Endothelial cell of umbilical vein (primary cell): ENCODE measurements at regions not wholly inside any gene's neighbourhood (a gene's known extent, or its start where the extent isn't known, plus 50 kb on each side); places are given as distances from the start of the nearest gene placed in this dataset.

Experiments used
- BruUV-seq: library from RNA; stranded (reverse); fragments of 400-500 nt; replicated peaks from 2 replicates; lab custom pipeline; 2021; lab: Mats Ljungman, UMichigan
- CTCF ChIA-PET: fragments of 300-600, 350-600 bp; sonication (Branson Sonifier 250); formaldehyde crosslinking; loops from one replicate; lab custom pipeline; 2021; ENCODE audit warnings: antibody characterized with exemption, inconsistent platforms; lab: Charles Lee
- POLR2A ChIA-PET: fragments of 300-600, 350-600 bp; sonication (Branson Sonifier 250); formaldehyde crosslinking; loops from one replicate; lab custom pipeline; 2021; ENCODE audit warnings: antibody characterized with exemption, inconsistent platforms; lab: Charles Lee
- DNase-seq: peaks from one replicate; pipeline ENCODE4 v3.0.0-alpha.2; 2011; ENCODE audit warnings: low read depth, low spot score
- FAIRE-seq: peaks from 2 replicates; lab custom pipeline; 2011; peaks lifted over from hg19 to GRCh38; lab: Jason Lieb, UNC
- H2AFZ ChIP-seq: 2 replicates; pipeline ENCODE4 v1.6.0; 2012; ENCODE audit warnings: low read depth, low read length, control low read depth, inconsistent platforms
- H3K27ac ChIP-seq: 2 replicates; pipeline ENCODE4 v1.5.1; 2011; ENCODE audit warnings: low read depth, mild to moderate bottlenecking, control low read depth, low read length, moderate library complexity; ENCODE audit not compliant: insufficient read depth
- H3K27me3 ChIP-seq, 2 experiments: 2 replicates each; pipeline versions ENCODE4 v1.6.0 to v1.6.1; 2011; ENCODE audit warnings: low read length in 2 of 2, mixed read lengths in 1 of 2; ENCODE audit not compliant: control insufficient read depth in 2 of 2, insufficient read depth in 2 of 2
- H3K36me3 ChIP-seq, 2 experiments: 2 replicates in 1 of 2; 3 replicates in 1 of 2; pipeline ENCODE4 v1.5.1; 2011; ENCODE audit warnings: low read length in 2 of 2, mild to moderate bottlenecking in 1 of 2, moderate library complexity in 1 of 2; ENCODE audit not compliant: control insufficient read depth in 2 of 2, insufficient read depth in 2 of 2; ENCODE audit errors: extremely low read depth in 1 of 2
- H3K4me1 ChIP-seq: 3 replicates; pipeline ENCODE4 v1.5.1; 2011; ENCODE audit warnings: mild to moderate bottlenecking, low read length; ENCODE audit not compliant: control insufficient read depth, insufficient read depth; ENCODE audit errors: extremely low read depth
- H3K4me2 ChIP-seq: 2 replicates; pipeline ENCODE4 v1.6.1; 2011; ENCODE audit warnings: low read length, control low read depth, mixed read lengths; ENCODE audit not compliant: insufficient read depth
- H3K4me3 ChIP-seq, 3 experiments: fragments of 200-600 bp in 1 of 3; sonication (generic), shearing (Covaris generic) in 1 of 3; replicated peaks in 1 of 3; 2 replicates each; pipeline ENCODE4 v1.5.1; 2011 to 2016; ENCODE audit warnings: control low read depth in 3 of 3, low read length in 3 of 3, mild to moderate bottlenecking in 2 of 3, inconsistent platforms in 1 of 3, low read depth in 1 of 3, moderate library complexity in 1 of 3; ENCODE audit not compliant: insufficient read depth in 1 of 3
- H3K79me2 ChIP-seq: 2 replicates; pipeline ENCODE4 v1.6.0; 2012; ENCODE audit warnings: low read length, inconsistent platforms; ENCODE audit not compliant: control insufficient read depth, insufficient read depth
- H3K9ac ChIP-seq: replicated peaks from 2 replicates; pipeline ENCODE3; 2011; ENCODE audit warnings: low read length, control low read depth; ENCODE audit not compliant: insufficient read depth; ENCODE audit errors: extremely low read depth
- H3K9me1 ChIP-seq: replicated peaks from 3 replicates; pipeline ENCODE4 v1.6.0; 2011; ENCODE audit warnings: mild to moderate bottlenecking, low read length; ENCODE audit not compliant: control insufficient read depth, insufficient read depth; ENCODE audit errors: extremely low read depth
- H3K9me3 ChIP-seq: replicated peaks from 2 replicates; pipeline ENCODE4 v1.5.1; 2012; ENCODE audit warnings: low read length, inconsistent platforms; ENCODE audit not compliant: control insufficient read depth, insufficient read depth
- H4K20me1 ChIP-seq: replicated peaks from 2 replicates; pipeline ENCODE3; 2011; ENCODE audit warnings: mild to moderate bottlenecking, low read length; ENCODE audit not compliant: control insufficient read depth, insufficient read depth; ENCODE audit errors: extremely low read depth
- CTCF ChIP-seq, 2 donors: IDR thresholded peaks; 1 replicate in 1 of 2; 2 replicates in 1 of 2; pipeline ENCODE4 v1.5.1; 2011; ENCODE audit warnings: low read length in 2 of 2, mild to moderate bottlenecking in 2 of 2, moderate library complexity in 2 of 2, control low read depth in 1 of 2, inconsistent platforms in 1 of 2, low read depth in 1 of 2; ENCODE audit not compliant: insufficient read depth in 1 of 2; ENCODE audit errors: extremely low read depth in 1 of 2
- EZH2 ChIP-seq: IDR thresholded peaks from 2 replicates; pipeline ENCODE4 v1.6.1; 2012; ENCODE audit warnings: borderline replicate concordance, low read depth, mild to moderate bottlenecking, moderate library complexity, low read length, inconsistent platforms; ENCODE audit not compliant: severe bottlenecking
- FOS ChIP-seq: IDR thresholded peaks from 2 replicates; pipeline ENCODE4 v1.6.1; 2011; ENCODE audit warnings: mild to moderate bottlenecking, low read length, moderate library complexity, borderline replicate concordance; ENCODE audit not compliant: insufficient read depth
- GATA2 ChIP-seq: IDR thresholded peaks from 2 replicates; pipeline ENCODE4 v1.7.0; 2011; ENCODE audit warnings: low read depth, mild to moderate bottlenecking, moderate library complexity, mixed read lengths, low read length; ENCODE audit not compliant: insufficient read length, insufficient read depth
- JUN ChIP-seq: IDR thresholded peaks from 2 replicates; pipeline ENCODE4 v1.6.1; 2011; ENCODE audit warnings: borderline replicate concordance, low read depth; ENCODE audit not compliant: insufficient read length, insufficient read depth
- MYC ChIP-seq: IDR thresholded peaks from one replicate; pipeline ENCODE4 v1.6.1; 2011; ENCODE audit warnings: mild to moderate bottlenecking, low read depth, low read length
- POLR2A ChIP-seq: IDR thresholded peaks from 2 replicates; pipeline ENCODE4 v1.6.1; 2012; ENCODE audit warnings: low read depth, mild to moderate bottlenecking, control low read depth, low read length
- POLR2AphosphoS5 ChIP-seq: IDR thresholded peaks from 2 replicates; pipeline ENCODE4 v1.6.1; 2012; ENCODE audit warnings: low read depth, mild to moderate bottlenecking, control low read depth, low read length, moderate library complexity; ENCODE audit not compliant: insufficient read depth
- dilution Hi-C: fragments of 300-500 bp; cut with MboI; formaldehyde crosslinking; loops from one replicate; pipeline ENCODE4 v1.15.0; 2019; ENCODE audit warnings: low sequenced_read_pairs; ENCODE audit not compliant: extremely low pct_ligation_motif_present
- intact Hi-C: fragments of 100-400 bp; cut with micrococcal nuclease; formaldehyde crosslinking; loops from one replicate; pipeline ENCODE4 v1.10.0; 2022
- TF ChIP-seq, protein P1 (sequence below): IDR thresholded peaks from 2 replicates; pipeline ENCODE4 v1.6.1; 2011; ENCODE audit not compliant: insufficient read depth, insufficient read length

DNA sequence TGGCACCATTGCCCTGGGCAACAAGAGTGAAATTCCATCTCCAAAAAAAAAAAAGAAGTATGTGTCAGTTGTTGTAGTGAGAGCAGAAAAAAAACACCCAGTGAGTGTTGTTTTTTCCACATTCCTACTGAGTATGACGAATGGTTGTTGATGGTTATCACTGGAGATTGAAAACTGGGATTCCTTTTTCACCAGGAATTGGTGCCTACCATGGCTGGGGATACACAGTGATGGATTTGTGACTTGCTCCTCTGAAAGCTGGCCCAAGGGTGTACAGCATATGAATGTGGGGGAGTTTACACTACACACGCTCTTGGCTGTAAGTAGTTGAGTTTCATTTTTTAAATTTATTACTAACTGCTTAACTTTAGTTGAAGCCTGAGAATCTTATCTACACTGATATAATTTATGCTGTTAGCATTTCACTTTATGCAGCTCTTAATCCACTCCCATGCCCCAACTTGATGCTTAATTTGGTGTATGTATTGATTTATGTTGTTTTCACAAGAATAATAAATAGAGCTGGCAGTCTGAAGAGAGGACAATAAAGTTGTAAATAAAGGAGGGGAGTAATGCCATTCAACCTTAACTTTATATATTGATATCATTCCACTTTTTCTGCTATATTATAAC lies 56.0 kb upstream of the MME start:
- TF ChIP-seq FOS (no peak), EZH2 (no peak), POLR2AphosphoS5 (no peak), MYC (no peak), POLR2A (no peak), JUN (peak; percentile 53), GATA2 (peak; percentile 92), CTCF (IDR thresholded peaks at IDR 0.05; ENCODE audit: extremely low read depth in 1 of 2, insufficient read depth in 1 of 2, low read depth in 1 of 2, low read length in 2 of 2) (no peak)
- TF ChIP-seq, protein P1, sequence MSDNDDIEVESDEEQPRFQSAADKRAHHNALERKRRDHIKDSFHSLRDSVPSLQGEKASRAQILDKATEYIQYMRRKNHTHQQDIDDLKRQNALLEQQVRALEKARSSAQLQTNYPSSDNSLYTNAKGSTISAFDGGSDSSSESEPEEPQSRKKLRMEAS: no peak
- Histone ChIP-seq H3K4me2 (peak overlapping the region; percentile 37), H3K27ac (peak overlapping the region; percentile 10), H3K79me2 (no peaks in the 10 kb centered on the region), H3K9me3 (no peaks in the 10 kb centered on the region), H4K20me1 (no peaks in the 10 kb centered on the region), H2AFZ (peak overlapping the region; percentile 53), H3K9ac (no peak overlapping the region), H3K9me1 (no peaks in the 10 kb centered on the region), H3K4me1 (peaks cover 21% of the 10 kb centered on the region), H3K36me3 (no peaks in the 10 kb centered on the region), H3K4me3 (no peak overlapping the region), H3K27me3 (no peaks in the 10 kb centered on the region)
- BruUV-seq: no TSS peak
- dilution Hi-C loops: no loop called here
- intact Hi-C loops: loop anchor here (1.0 kb wide), 1 partner anchor 45 kb away; no protein-coding TSS in a partner anchor
- DNase-seq (peak; percentile 76), FAIRE-seq (peak; percentile 72)
- CTCF ChIA-PET: no interaction called here
- POLR2A ChIA-PET: no interaction called here
